CD4-positive, alpha-beta T cell treated with Interferon gamma for 1 hour (primary cell): ENCODE measurements at regions not wholly inside any gene's neighbourhood (a gene's known extent, or its start where the extent isn't known, plus 50 kb on each side); places are given as distances from the start of the nearest gene placed in this dataset.

ENCODE experiments used
- DNase-seq: peaks from one replicate; pipeline ENCODE4 v3.0.0-alpha.2; 2020

DNA sequence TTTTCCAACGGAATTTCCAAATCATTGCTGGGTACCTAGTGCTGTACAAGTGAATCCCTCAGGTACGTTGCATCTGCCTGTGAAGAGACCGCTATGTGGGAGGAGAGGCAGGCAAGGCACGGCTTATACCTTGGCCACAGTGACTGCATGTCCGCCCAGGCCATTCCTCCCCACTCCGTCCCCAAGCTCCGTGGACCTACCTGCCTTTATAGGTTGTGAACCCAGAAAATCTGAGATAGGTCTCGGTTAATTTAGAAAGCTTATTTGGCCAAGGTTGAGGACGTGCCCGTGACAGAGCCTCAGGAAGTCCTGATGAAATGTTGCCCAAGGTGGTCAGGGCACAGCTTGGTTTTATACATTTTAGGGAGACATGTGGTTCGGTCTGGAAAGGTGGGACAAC, 218.5 kb upstream of the TSHZ3 start:
- DNase-seq: no peak

- no peak for DNase-seq
These were observed 219.5 kb upstream of the TSHZ3 start for GRCh38 chr19:31568724-31569123.

DNA sequence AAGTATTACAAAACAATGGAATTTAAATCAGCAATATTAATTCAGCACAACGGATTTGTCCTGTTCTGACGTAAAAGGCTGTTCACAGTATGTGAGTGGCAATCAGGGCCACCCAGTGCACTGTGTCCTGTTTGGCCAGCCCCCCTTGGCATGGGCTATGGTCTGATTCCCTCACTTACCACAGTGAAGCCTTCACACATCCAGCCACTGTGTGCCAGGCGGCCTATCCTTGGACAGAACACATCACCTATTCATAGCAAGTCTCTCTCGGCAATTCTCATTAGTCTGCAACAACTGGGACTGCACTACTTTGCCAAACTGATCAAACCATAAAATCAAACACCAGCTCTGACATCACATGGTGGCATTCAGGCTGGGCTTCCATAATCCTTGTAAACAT, 221.5 kb upstream of the TSHZ3 start:
- DNase-seq: no peak

DNA sequence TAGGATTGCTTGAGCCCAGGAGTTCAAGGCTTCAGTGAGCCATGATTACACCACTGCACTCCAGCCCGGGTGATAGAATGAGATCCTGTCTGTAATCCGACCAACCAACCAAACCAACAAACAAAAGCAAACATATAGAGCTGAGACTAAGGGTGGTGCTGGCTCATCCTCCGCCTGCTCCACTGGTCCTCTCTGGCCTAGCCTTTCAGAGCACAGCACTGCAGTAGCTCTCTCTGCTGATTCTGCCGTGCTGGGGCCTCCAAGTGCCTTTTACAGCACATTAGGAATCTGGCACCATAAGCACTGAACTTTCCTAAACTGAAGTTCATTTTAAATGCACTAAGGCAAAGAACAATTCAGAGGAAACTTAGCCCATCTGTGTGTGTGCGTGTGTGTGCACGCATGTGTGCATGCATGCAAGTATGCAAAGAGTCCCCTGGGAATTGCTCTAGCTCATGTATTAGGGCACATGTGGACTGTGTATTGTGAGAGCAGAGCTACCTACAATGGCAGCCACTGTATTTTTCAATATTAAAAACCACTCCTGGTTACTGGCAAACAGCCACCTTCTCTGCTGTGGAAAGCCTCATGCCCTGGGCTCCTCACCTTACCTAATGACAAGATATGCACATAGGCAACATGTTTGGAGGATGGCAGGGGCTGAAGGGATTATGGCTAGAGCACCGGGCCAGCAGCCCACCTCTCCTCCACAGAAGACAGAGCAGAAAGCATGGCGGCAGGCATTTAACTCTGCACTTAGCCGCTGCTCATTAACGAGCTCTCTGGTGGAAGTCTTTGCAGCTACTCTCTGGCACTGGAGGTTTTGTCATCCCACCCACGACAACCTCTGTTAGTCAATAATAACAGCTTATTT, 223.1 kb upstream of the TSHZ3 start:
- DNase-seq: no peak

GRCh38 chr19:31572976-31573298, 223.7 kb upstream of the TSHZ3 start:
- no peak for DNase-seq

DNA sequence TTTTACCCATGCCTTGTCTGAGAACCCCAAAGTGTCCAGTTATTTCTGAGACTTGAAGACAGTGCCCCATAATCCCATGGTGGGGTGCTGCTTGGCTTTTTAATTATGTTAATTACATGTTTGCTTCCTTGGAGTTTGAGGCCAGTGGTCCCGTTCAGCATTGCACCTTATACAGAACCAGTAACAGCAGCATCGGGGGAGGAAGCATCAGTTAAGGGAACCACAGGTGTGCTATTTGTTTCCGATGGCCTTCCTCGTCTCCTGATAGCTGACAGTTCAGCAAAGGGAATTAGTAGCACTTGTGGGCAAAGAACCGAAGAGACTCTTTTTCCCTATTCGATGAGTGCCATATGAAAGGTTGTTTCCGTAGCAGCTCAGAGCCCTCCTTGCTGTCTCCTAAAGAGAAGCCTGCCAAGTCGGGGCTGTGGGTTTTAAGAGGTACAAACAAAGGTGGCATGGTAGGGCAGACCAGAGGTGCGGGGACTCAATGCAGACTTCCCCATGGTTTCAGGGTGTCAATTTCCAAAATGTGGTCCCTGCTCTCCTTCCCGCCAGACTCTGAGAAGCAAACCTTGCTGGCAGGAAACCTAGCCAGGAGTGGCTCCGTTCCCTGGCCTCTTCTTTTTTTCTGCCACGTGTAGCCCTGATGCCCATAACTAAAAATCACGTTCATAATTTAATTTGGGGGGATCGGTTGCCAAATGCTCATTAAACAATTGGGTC, 225.2 kb upstream of the TSHZ3 start:
- DNase-seq: no peak

- no peak for DNase-seq
These were observed 226.7 kb upstream of the TSHZ3 start for GRCh38 chr19:31575846-31576335.

DNA sequence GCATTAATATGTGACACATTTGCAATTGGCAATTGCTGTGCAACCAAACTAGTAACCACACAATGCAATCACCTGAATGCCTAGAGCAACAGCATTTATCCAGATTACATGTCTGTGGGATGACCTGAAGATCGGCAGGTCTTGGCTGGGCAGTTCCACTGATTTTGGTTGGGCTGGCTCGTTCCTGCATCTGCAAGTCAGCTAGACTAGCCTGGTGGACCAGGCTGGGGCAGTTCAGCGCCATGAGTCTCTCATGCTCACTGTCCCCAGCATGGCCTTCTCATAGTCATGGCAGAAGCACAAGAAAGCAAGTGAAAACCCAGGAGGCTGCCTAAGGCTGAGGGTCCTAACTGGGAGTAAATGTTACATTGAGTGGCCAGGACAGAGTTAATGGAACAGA, 229.1 kb upstream of the TSHZ3 start:
- no peak for DNase-seq

DNA sequence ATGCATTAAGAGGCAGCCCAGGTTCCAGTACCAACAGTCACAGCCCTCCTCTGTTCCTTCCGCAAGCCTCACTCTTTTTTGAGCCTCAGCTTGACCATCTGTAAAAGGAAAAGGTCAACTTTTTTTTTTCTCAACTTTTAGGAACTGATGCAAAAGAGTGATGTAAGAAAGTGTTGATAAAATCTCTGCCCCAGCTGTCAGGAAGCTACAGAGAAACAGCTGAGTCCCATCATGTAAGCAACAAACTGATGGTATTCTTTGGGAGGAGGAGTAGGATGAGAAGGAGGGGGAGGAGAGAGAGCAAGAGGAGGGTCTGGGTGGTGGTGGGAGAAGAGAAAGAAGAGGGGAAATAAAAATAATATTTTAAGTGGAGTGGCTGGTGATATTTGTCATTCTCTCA, 233.9 kb upstream of the TSHZ3 start:
- DNase-seq: no peak

GRCh38 chr19:31586282-31586681, 237.0 kb upstream of the TSHZ3 start:
- DNase-seq: no peak

- DNase-seq: no peak
These were observed 239.9 kb upstream of the TSHZ3 start for GRCh38 chr19:31589109-31589508.

GRCh38 chr19:31591258-31591657, 242.0 kb upstream of the TSHZ3 start:
- DNase-seq: no peak

- no peak for DNase-seq
These were observed 243.2 kb upstream of the TSHZ3 start for GRCh38 chr19:31592456-31592855.

- no peak for DNase-seq
These were observed 245.5 kb upstream of the TSHZ3 start for GRCh38 chr19:31594701-31595100.

DNA sequence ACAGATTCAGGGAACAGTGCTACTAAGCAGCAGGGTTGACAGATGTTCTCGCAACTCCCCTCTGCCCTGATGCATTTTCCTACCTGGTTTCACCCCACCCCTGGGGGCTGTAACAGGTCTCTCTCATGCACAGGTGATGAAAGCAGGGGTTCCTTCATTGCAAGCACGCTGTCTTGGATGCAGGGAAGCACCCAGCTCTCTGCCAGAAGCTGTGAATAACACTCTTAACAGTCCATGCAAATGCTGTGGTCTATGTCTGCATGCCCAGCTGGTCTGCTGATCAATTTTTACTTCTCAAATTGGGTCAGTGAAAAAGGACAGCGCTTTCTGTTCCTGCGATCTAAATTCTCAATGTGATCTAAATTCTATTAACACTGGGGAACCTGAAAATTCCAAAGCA, 246.3 kb upstream of the TSHZ3 start:
- no peak for DNase-seq

DNA sequence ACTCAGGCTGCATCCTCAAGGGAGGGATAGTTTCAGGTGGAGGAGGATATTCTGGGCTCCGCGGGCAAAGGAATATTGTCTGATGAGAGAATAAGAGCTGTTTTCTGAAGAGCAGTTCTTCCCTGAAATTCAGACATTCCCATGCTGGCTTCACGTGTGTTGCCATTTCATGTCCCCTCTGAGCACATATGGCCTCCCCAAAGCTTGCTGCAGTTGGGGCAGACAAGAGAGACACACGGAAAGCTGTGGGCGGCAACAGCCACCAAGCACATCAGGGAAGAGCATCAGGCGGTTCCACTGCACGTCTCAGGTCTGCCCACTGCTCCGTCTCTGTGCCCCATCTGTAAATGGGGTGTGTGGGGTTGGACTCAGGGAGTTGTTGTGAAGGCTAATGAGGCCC, 247.5 kb upstream of the TSHZ3 start:
- DNase-seq: no peak

DNA sequence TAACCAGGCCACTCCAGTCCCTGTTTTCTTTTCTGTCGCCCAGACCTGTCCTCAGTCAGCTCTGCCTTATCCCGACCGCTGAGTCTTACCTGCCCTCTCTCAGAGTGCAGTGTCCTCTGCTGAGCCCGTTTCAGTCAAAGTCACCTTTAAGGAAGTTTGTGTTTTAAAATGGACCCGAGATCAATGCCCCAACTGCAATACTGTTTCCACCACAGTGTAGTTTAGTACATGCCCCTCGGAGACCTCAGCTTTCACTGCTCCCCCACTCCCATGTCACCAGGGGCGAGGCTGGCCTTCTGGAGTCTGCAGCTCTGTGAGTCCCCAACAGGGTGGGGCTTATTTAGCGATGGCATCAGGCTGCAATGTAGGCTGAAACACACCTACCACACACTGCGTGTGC, 248.4 kb upstream of the TSHZ3 start:
- no peak for DNase-seq

DNA sequence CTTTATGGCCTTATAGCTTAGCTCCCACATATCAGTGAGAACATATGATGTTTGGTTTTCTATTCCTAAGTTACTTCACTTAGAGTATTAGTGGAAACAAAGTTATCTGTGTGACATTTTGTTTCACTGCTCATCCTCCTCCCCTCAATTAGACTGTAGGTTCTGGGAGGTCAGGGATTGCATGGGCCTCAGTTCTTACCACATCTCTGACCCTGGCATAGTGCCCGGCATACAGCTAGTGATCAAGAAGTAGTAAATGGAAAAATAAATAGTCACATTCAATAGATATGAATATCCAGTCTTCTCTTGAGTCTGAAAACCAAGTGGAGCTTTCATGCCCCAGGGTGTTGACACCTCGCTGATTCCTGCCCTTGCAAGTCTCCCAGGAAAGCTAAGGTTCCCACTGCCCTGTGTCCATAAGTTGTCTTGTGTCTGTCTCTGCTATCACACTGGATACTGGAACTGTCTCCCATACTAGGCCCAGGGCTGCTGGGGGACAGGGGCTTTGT, 249.5 kb upstream of the TSHZ3 start:
- DNase-seq: no peak

- no peak for DNase-seq
These were observed 251.6 kb upstream of the TSHZ3 start for GRCh38 chr19:31600731-31601295.

- no peak for DNase-seq
These were observed 252.6 kb upstream of the TSHZ3 start for GRCh38 chr19:31601855-31602254.

DNA sequence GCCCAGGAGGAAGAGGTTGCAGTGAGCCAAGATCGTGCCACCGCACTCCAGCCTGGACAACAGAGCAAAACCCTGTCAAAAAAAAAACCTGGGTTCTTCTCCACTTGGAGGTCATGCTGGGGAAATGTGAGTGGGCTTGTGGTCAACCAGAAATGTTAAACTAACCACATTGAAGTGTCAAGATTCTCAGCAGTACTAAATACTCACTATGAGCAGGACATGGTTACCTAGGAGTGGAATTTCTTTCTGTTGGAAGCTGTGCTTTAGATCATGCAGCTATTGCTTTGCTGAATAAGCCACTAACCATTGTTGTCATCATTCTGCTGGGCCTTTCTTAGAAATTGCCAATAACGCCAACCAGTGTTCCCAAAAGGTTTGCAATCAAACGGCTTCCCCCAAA, 253.3 kb upstream of the TSHZ3 start:
- no peak for DNase-seq

- DNase-seq: no peak
These were observed 255.3 kb upstream of the TSHZ3 start for GRCh38 chr19:31604493-31605040.

- DNase-seq: no peak
These were observed 260.8 kb upstream of the TSHZ3 start for GRCh38 chr19:31610018-31610417.
